PC-3 (cell line): ENCODE measurements at regions not wholly inside any gene's neighbourhood (a gene's known extent, or its start where the extent isn't known, plus 50 kb on each side); places are given as distances from the start of the nearest gene placed in this dataset.

Experiments
- ATAC-seq: fragments of 200-7000 bp; cut with Tn5 transposase; 2 replicates; pipeline ENCODE4 v1.9.1; 2020; ENCODE audit warnings: mild to moderate bottlenecking, moderate library complexity
- BruUV-seq: library from RNA; stranded (reverse); fragments of 400-500 nt; replicated peaks from 2 replicates; lab custom pipeline; 2021; lab: Mats Ljungman, UMichigan
- CTCF ChIA-PET: fragments of 300-600 bp; sonication (Branson Sonifier 250); formaldehyde crosslinking; loops from one replicate; lab custom pipeline; 2022; ENCODE audit warnings: antibody characterized with exemption; lab: Charles Lee
- POLR2A ChIA-PET: fragments of 300-600 bp; sonication (Branson Sonifier 250); formaldehyde crosslinking; loops from one replicate; lab custom pipeline; 2022; ENCODE audit warnings: antibody characterized with exemption; ENCODE audit not compliant: unreplicated experiment; lab: Charles Lee
- DNase-seq: peaks from one replicate; pipeline ENCODE4 v3.0.0-alpha.2; 2015
- H2AFZ ChIP-seq: fragments of 300-600 bp; sonication (generic); 2 replicates; pipeline ENCODE4 v1.6.0; 2016; ENCODE audit warnings: antibody characterized with exemption, low read length
- H3F3A ChIP-seq: fragments of 300-600 bp; sonication (generic); one replicate; pipeline ENCODE4 v1.6.0; 2017; ENCODE audit warnings: antibody characterized with exemption, low read length, control low read depth, mild to moderate bottlenecking; ENCODE audit not compliant: unreplicated experiment
- H3K27ac ChIP-seq: fragments of 300-600 bp; sonication (generic); 2 replicates; pipeline ENCODE4 v1.5.1; 2016; ENCODE audit warnings: mild to moderate bottlenecking, low read length
- H3K27me3 ChIP-seq: fragments of 300-600 bp; sonication (generic); 2 replicates; pipeline ENCODE4 v1.6.1; 2016; ENCODE audit warnings: low read length, mixed read lengths
- H3K36me3 ChIP-seq: fragments of 300-600 bp; sonication (generic); 2 replicates; pipeline ENCODE4 v1.6.1; 2016; ENCODE audit warnings: low read depth, mixed run types, low read length, mixed read lengths
- H3K4me1 ChIP-seq: fragments of 300-600 bp; sonication (generic); 2 replicates; pipeline ENCODE4 v1.5.1; 2016; ENCODE audit warnings: low read length; ENCODE audit not compliant: insufficient read depth
- H3K4me2 ChIP-seq: fragments of 300-600 bp; sonication (generic); 2 replicates; pipeline ENCODE4 v1.6.0; 2016; ENCODE audit warnings: low read length
- H3K4me3 ChIP-seq: fragments of 300-600 bp; sonication (generic); 2 replicates; pipeline ENCODE4 v1.5.1; 2016; ENCODE audit warnings: mild to moderate bottlenecking, low read length, mixed read lengths
- H3K79me2 ChIP-seq: fragments of 300-600 bp; sonication (generic); 2 replicates; pipeline ENCODE4 v1.6.1; 2017; ENCODE audit warnings: low read length, mixed read lengths
- H3K9ac ChIP-seq: fragments of 300-600 bp; sonication (generic); 2 replicates; pipeline ENCODE4 v1.6.0; 2016; ENCODE audit warnings: mild to moderate bottlenecking, low read length
- H3K9me2 ChIP-seq: fragments of 300-600 bp; sonication (generic); replicated peaks from 2 replicates; pipeline ENCODE4 v1.6.1; 2016; ENCODE audit warnings: mixed run types, low read length, mixed read lengths
- H3K9me3 ChIP-seq: fragments of 300-600 bp; sonication (generic); 2 replicates; pipeline ENCODE4 v1.6.1; 2016; ENCODE audit warnings: low read length, mixed read lengths
- H4K20me1 ChIP-seq: fragments of 300-600 bp; sonication (generic); 2 replicates; pipeline ENCODE4 v1.6.1; 2016; ENCODE audit warnings: low read length, mixed read lengths
- EZH2 ChIP-seq: fragments of 300-600 bp; sonication (generic); IDR thresholded peaks from one replicate; pipeline ENCODE4 v1.6.1; 2017; ENCODE audit warnings: antibody characterized with exemption, mild to moderate bottlenecking, low read length; ENCODE audit not compliant: unreplicated experiment
- EZH2phosphoT487 ChIP-seq: fragments of 300-600 bp; sonication (generic); IDR thresholded peaks from 2 replicates; pipeline ENCODE4 v1.6.1; 2018; ENCODE audit warnings: mild to moderate bottlenecking, antibody characterized with exemption, low read length, borderline replicate concordance
- intact Hi-C: fragments of 100-400 bp; cut with micrococcal nuclease; formaldehyde crosslinking; loops from 2 replicates; pipeline ENCODE4 v1.9.0; 2023
- TF ChIP-seq, protein P1 (sequence below): fragments of 300-600 bp; sonication (generic); conservative IDR thresholded peaks from 2 replicates; pipeline ENCODE4 v1.5.1; 2017; ENCODE audit warnings: antibody characterized with exemption, low read depth, mild to moderate bottlenecking, low read length

DNA sequence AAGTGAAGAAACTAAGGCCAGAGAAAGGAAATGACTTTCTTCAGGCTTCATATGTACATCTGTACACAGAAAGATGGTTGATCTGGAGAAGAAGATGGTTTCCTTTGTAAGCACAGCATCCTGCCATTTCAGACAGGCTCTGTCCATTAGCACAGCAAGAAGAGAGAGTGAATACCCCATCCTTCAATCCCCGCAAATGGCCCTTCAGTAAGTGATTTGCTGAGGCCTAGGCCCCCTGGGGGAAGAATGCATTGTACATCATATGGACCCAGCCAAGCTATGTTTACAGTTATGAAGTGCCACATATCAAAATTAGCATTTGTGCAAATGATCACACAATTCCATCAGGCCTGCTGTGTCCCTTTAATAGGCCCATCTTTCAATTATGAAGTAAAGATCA, 657.4 kb downstream of the BRINP1 start:
- intact Hi-C loops, result no loop called here
- POLR2A ChIA-PET, result no interaction called here
- H3K9me2 ChIP-seq, result no peaks in the 10 kb centered on the region
- no peaks in the 10 kb centered on the region for H3K36me3 ChIP-seq
- H3K4me1 ChIP-seq, result no peaks in the 10 kb centered on the region
- no peak overlapping the region for H3K9ac ChIP-seq
- CTCF ChIA-PET, result no interaction called here
- no peaks in the 10 kb centered on the region for H3F3A ChIP-seq
- no peak overlapping the region for H2AFZ ChIP-seq
- H3K79me2 ChIP-seq, result no peaks in the 10 kb centered on the region
- DNase-seq, result no peak
- no peak overlapping the region for H3K4me2 ChIP-seq
- no TSS peak for BruUV-seq
- no peak overlapping the region for H3K27ac ChIP-seq
- no peaks in the 10 kb centered on the region for H3K9me3 ChIP-seq
- no peak for ATAC-seq
- H3K27me3 ChIP-seq, result no peaks in the 10 kb centered on the region
- H3K4me3 ChIP-seq, result no peak overlapping the region
- H4K20me1 ChIP-seq, result no peaks in the 10 kb centered on the region
- TF ChIP-seq, protein P1, sequence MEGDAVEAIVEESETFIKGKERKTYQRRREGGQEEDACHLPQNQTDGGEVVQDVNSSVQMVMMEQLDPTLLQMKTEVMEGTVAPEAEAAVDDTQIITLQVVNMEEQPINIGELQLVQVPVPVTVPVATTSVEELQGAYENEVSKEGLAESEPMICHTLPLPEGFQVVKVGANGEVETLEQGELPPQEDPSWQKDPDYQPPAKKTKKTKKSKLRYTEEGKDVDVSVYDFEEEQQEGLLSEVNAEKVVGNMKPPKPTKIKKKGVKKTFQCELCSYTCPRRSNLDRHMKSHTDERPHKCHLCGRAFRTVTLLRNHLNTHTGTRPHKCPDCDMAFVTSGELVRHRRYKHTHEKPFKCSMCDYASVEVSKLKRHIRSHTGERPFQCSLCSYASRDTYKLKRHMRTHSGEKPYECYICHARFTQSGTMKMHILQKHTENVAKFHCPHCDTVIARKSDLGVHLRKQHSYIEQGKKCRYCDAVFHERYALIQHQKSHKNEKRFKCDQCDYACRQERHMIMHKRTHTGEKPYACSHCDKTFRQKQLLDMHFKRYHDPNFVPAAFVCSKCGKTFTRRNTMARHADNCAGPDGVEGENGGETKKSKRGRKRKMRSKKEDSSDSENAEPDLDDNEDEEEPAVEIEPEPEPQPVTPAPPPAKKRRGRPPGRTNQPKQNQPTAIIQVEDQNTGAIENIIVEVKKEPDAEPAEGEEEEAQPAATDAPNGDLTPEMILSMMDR, result no peak
- no peak for TF ChIP-seq EZH2
- no peak for TF ChIP-seq EZH2phosphoT487

DNA sequence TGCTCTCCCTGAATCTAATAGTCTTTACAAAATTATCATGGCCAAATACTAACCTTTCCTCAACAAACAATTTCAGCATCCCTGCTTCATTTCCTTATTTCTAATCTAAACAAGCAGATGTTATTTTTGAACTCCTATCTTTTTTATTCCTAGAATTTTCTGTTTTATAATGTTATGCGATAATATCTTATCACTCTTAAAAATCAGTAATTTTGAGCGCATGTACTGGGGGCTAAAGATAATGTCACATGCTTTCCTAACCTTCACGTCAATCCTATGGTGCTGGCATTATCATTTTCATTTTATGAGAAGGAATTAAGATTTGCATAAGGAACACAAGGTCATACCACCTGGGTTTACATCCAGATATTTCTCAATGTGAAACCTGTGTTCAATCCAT, 648.0 kb downstream of the BRINP1 start:
- CTCF ChIA-PET, result no interaction called here
- no peak overlapping the region for H3K4me2 ChIP-seq
- no peak for TF ChIP-seq EZH2
- no peak for TF ChIP-seq EZH2phosphoT487
- TF ChIP-seq, protein P1, result no peak
- DNase-seq, result no peak
- no TSS peak for BruUV-seq
- POLR2A ChIA-PET, result no interaction called here
- H3K9me2 ChIP-seq, result no peaks in the 10 kb centered on the region
- H3K79me2 ChIP-seq, result no peaks in the 10 kb centered on the region
- no peak overlapping the region for H2AFZ ChIP-seq
- H3K9ac ChIP-seq, result no peak overlapping the region
- H4K20me1 ChIP-seq, result no peaks in the 10 kb centered on the region
- no peaks in the 10 kb centered on the region for H3K36me3 ChIP-seq
- no peaks in the 10 kb centered on the region for H3K4me1 ChIP-seq
- no peak overlapping the region for H3K4me3 ChIP-seq
- H3K9me3 ChIP-seq, result 0 out of 2 replicates have a peak, but pooled peaks cover 4% of the 10 kb centered on the region
- H3F3A ChIP-seq, result no peaks in the 10 kb centered on the region
- intact Hi-C loops, result no loop called here
- H3K27me3 ChIP-seq, result no peaks in the 10 kb centered on the region
- ATAC-seq, result no peak
- H3K27ac ChIP-seq, result no peak overlapping the region

DNA sequence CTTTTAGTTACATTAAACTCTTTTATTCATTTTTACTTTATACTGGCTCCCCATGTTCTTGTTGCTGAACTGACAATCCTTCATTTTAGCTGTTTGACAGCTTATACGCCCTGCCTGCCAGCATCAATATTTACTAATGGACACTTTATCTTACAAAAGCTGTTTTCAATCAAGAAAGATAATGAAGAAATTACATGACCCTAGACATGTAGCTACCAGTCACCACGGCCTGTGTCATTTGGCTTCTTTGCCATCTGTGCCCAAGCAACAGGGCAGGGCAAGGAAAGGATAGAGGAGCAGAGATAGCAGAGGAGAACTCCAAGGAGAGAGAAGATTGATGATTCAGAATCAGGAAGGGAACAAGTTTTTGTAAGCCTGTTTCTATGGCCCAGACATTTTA, 647.3 kb downstream of the BRINP1 start:
- H3K4me2 ChIP-seq, result no peak overlapping the region
- ChIA-PET POLR2A (no interaction called here), CTCF (no interaction called here)
- DNase-seq (no peak), ATAC-seq (no peak)
- intact Hi-C loops, result no loop called here
- H3K4me3 ChIP-seq, result no peak overlapping the region
- TF ChIP-seq EZH2phosphoT487 (no peak), EZH2 (no peak)
- TF ChIP-seq, protein P1, result no peak
- H3K9ac ChIP-seq, result no peak overlapping the region
- H3K36me3 ChIP-seq, result no peaks in the 10 kb centered on the region
- BruUV-seq, result no TSS peak
- no peaks in the 10 kb centered on the region for H3K27me3 ChIP-seq
- no peaks in the 10 kb centered on the region for H4K20me1 ChIP-seq
- H3K79me2 ChIP-seq, result no peaks in the 10 kb centered on the region
- 0 out of 2 replicates have a peak, but pooled peaks cover 4% of the 10 kb centered on the region for H3K9me3 ChIP-seq
- no peak overlapping the region for H2AFZ ChIP-seq
- no peak overlapping the region for H3K27ac ChIP-seq
- H3K9me2 ChIP-seq, result no peaks in the 10 kb centered on the region
- H3F3A ChIP-seq, result no peaks in the 10 kb centered on the region
- H3K4me1 ChIP-seq, result no peaks in the 10 kb centered on the region
